H1 (cell line): ENCODE measurements at regions not wholly inside any gene's neighbourhood (a gene's known extent, or its start where the extent isn't known, plus 50 kb on each side); places are given as distances from the start of the nearest gene placed in this dataset.
"Not testable (repeated sequence)": the region's sequence is repeated elsewhere in the genome, so short reads cannot be mapped to it uniquely, and the experiment has no call there.

ENCODE experiments used
- CTCF ChIA-PET: fragments of 300-600 bp; sonication (Branson Sonifier 250); formaldehyde crosslinking; loops from one replicate; lab custom pipeline; 2021; ENCODE audit not compliant: partially characterized antibody; lab: Charles Lee
- POLR2A ChIA-PET: fragments of 300-600 bp; sonication (Branson Sonifier 250); formaldehyde crosslinking; loops from one replicate; lab custom pipeline; 2021; ENCODE audit warnings: inconsistent platforms; ENCODE audit not compliant: partially characterized antibody; lab: Charles Lee
- DNase-seq, 2 experiments: peaks; one replicate each; pipeline versions ENCODE4 v3.0.0 to v3.0.0-alpha.2; 2010 to 2022; ENCODE audit warnings: low spot score in 2 of 2, low read depth in 1 of 2, mixed read lengths in 1 of 2
- FAIRE-seq: peaks from 2 replicates; lab custom pipeline; 2011; peaks lifted over from hg19 to GRCh38; lab: Jason Lieb, UNC
- H2AFZ ChIP-seq: 2 replicates; pipeline ENCODE4 v1.8.1; 2012; ENCODE audit warnings: low read length, inconsistent platforms
- H2AK5ac ChIP-seq: 2 replicates; pipeline ENCODE4 v1.6.1; 2013; ENCODE audit warnings: low read depth, low read length
- H2BK120ac ChIP-seq: replicated peaks from 2 replicates; pipeline ENCODE3; 2013; ENCODE audit warnings: low read depth, low read length, inconsistent platforms
- H2BK12ac ChIP-seq: 2 replicates; pipeline ENCODE4 v1.6.1; 2013; ENCODE audit warnings: low read depth, low read length
- H2BK15ac ChIP-seq: 2 replicates; pipeline ENCODE4 v1.6.1; 2013; ENCODE audit warnings: low read length
- H2BK20ac ChIP-seq: 2 replicates; pipeline ENCODE4 v1.6.1; 2013; ENCODE audit warnings: low read length
- H2BK5ac ChIP-seq: 2 replicates; pipeline ENCODE4 v1.6.1; 2013; ENCODE audit warnings: low read depth, low read length
- H3K14ac ChIP-seq: 2 replicates; pipeline ENCODE4 v1.6.1; 2013; ENCODE audit warnings: inconsistent platforms; ENCODE audit not compliant: insufficient read length
- H3K18ac ChIP-seq: 2 replicates; pipeline ENCODE4 v1.6.1; 2013; ENCODE audit warnings: low read length; ENCODE audit errors: extremely low read depth
- H3K23ac ChIP-seq: 2 replicates; pipeline ENCODE4 v1.6.1; 2013; ENCODE audit warnings: inconsistent platforms; ENCODE audit not compliant: insufficient read length
- H3K23me2 ChIP-seq: 2 replicates; pipeline ENCODE4 v1.6.1; 2013; ENCODE audit warnings: low read depth, low read length
- H3K27ac ChIP-seq: 2 replicates; pipeline ENCODE4 v1.6.1; 2011; ENCODE audit warnings: low read depth, low read length, inconsistent platforms
- H3K27me3 ChIP-seq, 4 experiments: replicated peaks in 1 of 4; 1 replicate in 1 of 4; 2 replicates in 3 of 4; pipeline versions ENCODE4 v1.6.1 to v1.8.1; 2011 to 2013; ENCODE audit warnings: low read length in 3 of 4, mild to moderate bottlenecking in 3 of 4, inconsistent platforms in 2 of 4, mixed read lengths in 2 of 4, moderate library complexity in 1 of 4; ENCODE audit not compliant: control insufficient read depth in 3 of 4, insufficient read depth in 3 of 4; ENCODE audit errors: extremely low read depth in 1 of 4
- H3K36me3 ChIP-seq, 4 experiments: 2 replicates each; pipeline versions ENCODE4 v1.6.1 to v1.8.1; 2011 to 2013; ENCODE audit warnings: mild to moderate bottlenecking in 4 of 4, low read length in 3 of 4, moderate library complexity in 2 of 4, control low read depth in 1 of 4, inconsistent platforms in 1 of 4; ENCODE audit not compliant: insufficient read depth in 4 of 4, control insufficient read depth in 2 of 4
- H3K4ac ChIP-seq: replicated peaks from 2 replicates; pipeline ENCODE3; 2013; ENCODE audit warnings: low read length, low read depth, mixed read lengths, inconsistent platforms; ENCODE audit not compliant: insufficient read length
- H3K4me1 ChIP-seq, 4 experiments: replicated peaks in 1 of 4; 1 replicate in 1 of 4; 2 replicates in 3 of 4; pipeline versions ENCODE4 v1.6.1 to v1.8.1; 2011 to 2013; ENCODE audit warnings: low read length in 3 of 4, inconsistent platforms in 2 of 4, mixed read lengths in 1 of 4; ENCODE audit not compliant: insufficient read depth in 4 of 4, control insufficient read depth in 3 of 4
- H3K4me2 ChIP-seq, 2 experiments: 2 replicates each; pipeline versions ENCODE4 v1.6.1 to v1.8.1; 2011 to 2013; ENCODE audit warnings: low read depth in 2 of 2, low read length in 2 of 2, control low read depth in 1 of 2, inconsistent platforms in 1 of 2, mild to moderate bottlenecking in 1 of 2; ENCODE audit not compliant: insufficient read depth in 1 of 2
- H3K4me3 ChIP-seq, 4 experiments: fragments of 200-600, 300-600 bp in 1 of 4; sonication (generic), shearing (Covaris generic), sonication (Bioruptor Twin) in 1 of 4; 2 replicates each; pipeline versions ENCODE4 v1.5.1 to v1.8.1; 2011 to 2016; ENCODE audit warnings: low read length in 4 of 4, low read depth in 3 of 4, control low read depth in 2 of 4, inconsistent platforms in 2 of 4, mild to moderate bottlenecking in 2 of 4, mixed read lengths in 1 of 4, moderate library complexity in 1 of 4; ENCODE audit not compliant: insufficient read depth in 2 of 4; ENCODE audit errors: extremely low read depth in 1 of 4
- H3K56ac ChIP-seq: replicated peaks from 2 replicates; pipeline ENCODE3; 2013; ENCODE audit warnings: low read depth, mild to moderate bottlenecking, mixed read lengths, low read length, inconsistent platforms; ENCODE audit not compliant: insufficient read length
- H3K79me1 ChIP-seq: 2 replicates; pipeline ENCODE4 v1.6.1; 2013; ENCODE audit warnings: low read depth, low read length, control low read depth
- H3K79me2 ChIP-seq, 2 experiments: 2 replicates each; pipeline versions ENCODE4 v1.6.1 to v1.8.1; 2012 to 2013; ENCODE audit warnings: low read length in 2 of 2, mild to moderate bottlenecking in 2 of 2, inconsistent platforms in 1 of 2; ENCODE audit not compliant: insufficient read depth in 2 of 2, control insufficient read depth in 1 of 2
- H3K9ac ChIP-seq, 4 experiments: replicated peaks in 1 of 4; 1 replicate in 1 of 4; 2 replicates in 3 of 4; pipeline versions ENCODE4 v1.6.1 to v1.8.1; 2011 to 2013; ENCODE audit warnings: low read depth in 3 of 4, low read length in 3 of 4, control low read depth in 2 of 4, mild to moderate bottlenecking in 2 of 4, moderate library complexity in 2 of 4, inconsistent platforms in 1 of 4; ENCODE audit errors: extremely low read depth in 1 of 4
- H3K9me3 ChIP-seq, 2 experiments: 2 replicates each; pipeline versions ENCODE4 v1.6.1 to v1.8.1; 2012 to 2013; ENCODE audit warnings: mild to moderate bottlenecking in 2 of 2, moderate library complexity in 2 of 2, control low read depth in 1 of 2, inconsistent platforms in 1 of 2, low read depth in 1 of 2, low read length in 1 of 2, mixed read lengths in 1 of 2; ENCODE audit not compliant: insufficient read depth in 2 of 2
- H4K20me1 ChIP-seq, 2 experiments: replicated peaks in 1 of 2; 2 replicates each; pipeline versions ENCODE3 to v1.8.1; 2011 to 2013; ENCODE audit warnings: inconsistent platforms in 2 of 2, low read length in 2 of 2, mild to moderate bottlenecking in 1 of 2; ENCODE audit not compliant: insufficient read depth in 2 of 2, control insufficient read depth in 1 of 2
- H4K5ac ChIP-seq: 2 replicates; pipeline ENCODE4 v1.6.1; 2013; ENCODE audit warnings: low read length, low read depth, mixed read lengths, inconsistent platforms; ENCODE audit not compliant: insufficient read length
- H4K8ac ChIP-seq: 2 replicates; pipeline ENCODE4 v1.8.0; 2013; ENCODE audit warnings: mild to moderate bottlenecking, moderate library complexity, low read length, inconsistent platforms; ENCODE audit not compliant: insufficient read depth; ENCODE audit errors: extremely low read depth
- H4K91ac ChIP-seq: replicated peaks from 2 replicates; pipeline ENCODE3; 2013; ENCODE audit warnings: low read length, mixed read lengths, inconsistent platforms; ENCODE audit not compliant: insufficient read length
- WGBS, 2 experiments: shearing (Covaris generic) in 1 of 2; methylation state at CpG; one replicate each; pipeline versions ENCODE4 v1.1.6 to v1.1.7; 2013 to 2015; ENCODE audit warnings: low lambda C conversion rate in 2 of 2, mixed read lengths in 2 of 2, inconsistent platforms in 1 of 2, low coverage in 1 of 2, missing lambda C conversion rate in 1 of 2; ENCODE audit not compliant: insufficient replicate concordance in 2 of 2, insufficient coverage in 1 of 2, insufficient read length in 1 of 2; ENCODE audit errors: extremely low coverage in 1 of 2, missing lambda C conversion rate in 1 of 2; 5-methylcytosine and 5-hydroxymethylcytosine counted together

DNA sequence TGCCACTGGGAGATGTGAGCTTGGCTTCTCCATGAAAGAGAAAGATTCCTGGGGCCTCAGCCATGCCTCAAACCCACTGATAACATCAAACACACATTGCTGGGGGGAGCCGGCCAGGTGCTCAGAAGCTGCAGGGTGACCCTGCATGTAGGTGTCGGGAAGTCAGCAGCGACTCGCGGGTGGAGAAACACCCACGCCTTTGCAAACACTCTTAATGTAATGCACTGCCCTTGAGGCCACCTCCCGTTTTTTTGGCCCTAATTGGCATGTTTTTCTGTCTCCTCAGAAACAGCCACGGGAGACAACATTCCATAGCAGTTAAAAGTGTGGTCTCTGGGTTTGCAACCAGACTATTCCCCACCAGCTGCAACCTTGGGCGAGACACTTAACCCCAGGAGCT is 119.7 kb downstream of the NPIPA8 start:
- H3K23me2 ChIP-seq, H4K91ac ChIP-seq, H2BK12ac ChIP-seq, H2AFZ ChIP-seq, H2BK15ac ChIP-seq, H3K18ac ChIP-seq, H3K23ac ChIP-seq, H3K36me3 ChIP-seq, H3K79me2 ChIP-seq, H2BK5ac ChIP-seq, H2BK20ac ChIP-seq, H3K4ac ChIP-seq, H3K9me3 ChIP-seq, H2AK5ac ChIP-seq, H2BK120ac ChIP-seq, H3K14ac ChIP-seq, H3K9ac ChIP-seq, CTCF ChIA-PET, H3K4me2 ChIP-seq, H3K4me3 ChIP-seq, H4K20me1 ChIP-seq, H4K8ac ChIP-seq, H3K4me1 ChIP-seq, H3K27me3 ChIP-seq, H3K27ac ChIP-seq, H4K5ac ChIP-seq, H3K56ac ChIP-seq, DNase-seq, H3K79me1 ChIP-seq, POLR2A ChIA-PET, FAIRE-seq: not testable (repeated sequence)
- WGBS, 2 experiments: 70% methylated on average over 7 of the region's 9 CpGs; no CpG with 5 or more reads in 1 of the 2 experiments

DNA sequence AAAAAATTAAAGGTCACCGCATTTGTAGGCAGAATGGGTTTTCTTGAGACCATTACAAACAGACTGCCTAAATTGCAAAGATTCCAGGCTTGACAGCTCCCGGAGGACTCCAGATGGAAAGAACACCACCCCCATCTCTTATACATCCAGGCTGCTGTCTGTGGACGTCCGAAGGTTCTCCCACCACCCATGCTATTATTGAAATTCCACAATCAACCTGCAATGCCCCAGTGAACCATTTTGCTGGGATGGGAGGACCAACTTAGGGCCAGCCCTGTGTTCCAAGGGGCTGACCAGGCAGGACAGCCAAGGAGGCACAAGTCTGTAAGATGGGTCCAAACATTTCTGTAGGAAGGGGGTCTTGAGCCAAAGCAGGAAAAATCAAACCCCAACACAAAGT is 122.7 kb downstream of the NPIPA8 start:
- POLR2A ChIA-PET, FAIRE-seq, H3K23me2 ChIP-seq, H2BK5ac ChIP-seq, H3K14ac ChIP-seq, H2BK120ac ChIP-seq, H3K27me3 ChIP-seq, H3K9me3 ChIP-seq, H4K20me1 ChIP-seq, H3K79me1 ChIP-seq, H3K18ac ChIP-seq, H2BK12ac ChIP-seq, H3K27ac ChIP-seq, H4K91ac ChIP-seq, H3K36me3 ChIP-seq, H4K8ac ChIP-seq, H3K4me1 ChIP-seq, H2AFZ ChIP-seq, H2AK5ac ChIP-seq, DNase-seq, H4K5ac ChIP-seq, H2BK20ac ChIP-seq, H3K23ac ChIP-seq, H3K56ac ChIP-seq, H3K9ac ChIP-seq, H3K4ac ChIP-seq, CTCF ChIA-PET, H3K4me2 ChIP-seq, H3K79me2 ChIP-seq, H2BK15ac ChIP-seq, H3K4me3 ChIP-seq: not testable (repeated sequence)
- WGBS, 2 experiments: 78% methylated on average over 4 of the region's 4 CpGs; no CpG with 5 or more reads in 1 of the 2 experiments
